ENCODE measurements at regions not wholly inside any gene's neighbourhood (a gene's known extent, or its start where the extent isn't known, plus 50 kb on each side); places are given as distances from the start of the nearest gene placed in this dataset.

DNA sequence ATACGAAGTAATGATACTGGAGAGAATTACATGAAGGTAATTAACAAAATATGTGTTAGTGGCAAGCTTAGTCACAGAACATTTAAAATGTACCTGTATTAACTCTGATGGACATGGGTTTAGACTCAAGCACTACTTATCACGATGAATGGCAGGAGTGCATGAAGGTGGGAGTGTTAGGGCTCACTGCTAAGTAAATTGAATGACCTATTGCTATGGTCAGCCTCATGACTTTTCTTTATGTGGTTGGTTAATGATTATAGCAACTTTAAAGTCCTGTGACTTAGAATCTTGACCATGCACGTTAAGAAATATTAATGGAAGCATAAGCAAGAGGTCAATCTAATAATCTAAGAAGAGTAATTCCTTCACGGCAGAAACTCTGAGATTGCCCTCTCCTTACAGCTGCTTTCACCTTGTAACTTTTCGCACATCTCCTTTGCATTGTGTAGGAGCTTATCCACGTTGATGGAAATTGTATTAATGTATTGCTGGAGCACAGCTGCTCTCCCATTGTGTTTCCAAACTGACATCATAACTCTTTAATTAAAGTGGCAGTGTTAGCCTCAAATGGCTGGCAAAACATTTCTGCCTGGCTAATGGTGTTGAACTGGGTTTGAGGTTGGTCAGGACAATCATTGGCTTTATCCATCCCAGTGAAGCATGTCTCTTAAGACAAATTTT is 114.5 kb downstream of the RXFP2 start:
- DNase-seq, result no peak

DNA sequence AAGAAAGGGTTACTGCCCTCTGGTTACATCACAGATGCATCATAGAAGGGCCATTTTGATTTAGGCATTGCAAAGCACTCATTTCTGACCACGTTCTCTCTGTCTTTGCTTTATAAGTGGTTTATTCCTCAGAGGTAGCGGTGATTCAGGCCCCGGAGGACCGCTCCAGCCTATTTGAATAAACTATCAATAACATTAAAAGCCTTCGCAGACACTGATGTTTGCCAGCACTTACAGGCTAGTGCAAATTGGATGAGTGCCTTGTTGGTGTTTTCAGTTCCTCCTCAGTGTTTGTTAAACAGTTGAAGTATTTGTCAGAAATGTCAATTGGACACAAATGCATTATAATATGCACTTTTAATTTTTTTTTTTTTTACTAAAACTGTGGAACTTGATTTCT is 120.2 kb downstream of the RXFP2 start:
- no peak for DNase-seq

DNA sequence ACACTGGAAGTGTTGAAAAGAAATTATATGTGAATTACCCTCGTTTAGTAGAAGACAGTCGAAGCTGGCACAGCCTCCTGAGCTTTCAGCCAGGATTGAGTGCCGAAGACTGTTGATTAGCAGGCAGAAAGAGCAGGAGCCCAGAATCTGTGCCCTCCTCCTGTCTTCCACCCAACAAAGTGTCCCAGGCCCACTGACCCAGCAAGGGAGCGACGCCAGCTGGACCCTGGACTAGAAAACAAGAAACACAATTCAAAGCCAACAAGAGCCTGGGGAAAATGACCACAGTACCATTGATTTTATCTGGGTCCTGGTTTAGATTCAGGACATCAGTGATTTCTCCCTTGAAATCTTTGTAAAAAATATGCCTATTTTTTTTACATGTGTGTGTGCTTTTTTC is 120.7 kb downstream of the RXFP2 start:
- DNase-seq, result no peak

DNA sequence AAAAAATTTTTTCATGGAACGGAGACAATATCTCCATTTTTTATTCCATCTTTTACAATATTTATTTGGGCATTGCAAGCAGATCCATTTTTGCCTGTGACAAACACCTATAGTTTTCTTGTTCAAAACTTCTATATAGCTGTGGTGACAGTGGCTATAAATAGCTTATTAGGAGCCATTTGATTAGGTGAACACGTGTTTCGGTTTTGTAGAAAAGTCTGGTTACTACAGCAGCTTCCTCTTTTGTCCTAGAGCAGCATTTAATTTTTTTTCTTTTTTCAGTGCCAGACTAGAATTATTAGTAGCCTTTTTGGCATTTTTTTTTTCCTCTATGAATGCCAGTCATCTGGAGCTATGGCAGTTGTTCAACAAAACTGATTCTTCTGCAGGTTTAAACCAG is 123.5 kb downstream of the RXFP2 start:
- DNase-seq, result no peak

DNA sequence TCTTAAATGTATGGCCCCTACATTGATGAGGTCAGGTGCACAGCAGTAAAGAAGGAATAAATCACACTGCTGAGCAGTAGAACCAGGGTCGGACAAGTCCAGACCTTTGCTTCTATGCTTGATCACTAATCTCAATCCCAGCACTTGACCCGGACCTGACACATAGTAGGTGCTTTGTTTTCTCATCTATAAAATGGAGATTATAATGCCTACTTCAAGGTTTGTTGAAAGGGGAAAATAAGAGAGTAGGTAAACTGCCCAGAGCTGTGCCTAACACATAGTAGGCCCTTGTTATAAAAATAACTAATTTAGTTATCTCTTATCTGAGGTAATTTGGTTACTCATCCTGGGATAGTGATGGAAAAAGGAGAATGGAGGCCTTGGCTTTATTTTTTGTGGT is 125.0 kb downstream of the RXFP2 start:
- no peak for DNase-seq

DNA sequence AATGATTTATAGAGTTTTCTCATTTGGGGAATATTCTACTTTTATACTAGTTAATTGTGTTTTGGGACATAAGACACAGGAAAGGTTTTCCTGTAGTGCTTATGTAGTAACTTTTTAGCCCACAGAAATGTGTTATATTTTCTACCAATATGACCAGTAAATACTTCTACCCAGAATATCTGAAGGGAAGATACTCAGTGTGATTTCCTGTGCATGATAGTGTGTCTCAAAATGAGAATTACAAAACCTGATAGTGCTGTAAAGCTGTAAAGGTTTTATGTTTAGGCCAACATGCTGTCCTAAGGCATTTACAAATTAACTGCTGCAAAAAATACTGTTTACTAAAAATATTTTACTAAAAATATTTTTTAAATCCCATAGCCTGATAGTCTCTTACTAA is 126.8 kb downstream of the RXFP2 start:
- DNase-seq, result no peak

DNA sequence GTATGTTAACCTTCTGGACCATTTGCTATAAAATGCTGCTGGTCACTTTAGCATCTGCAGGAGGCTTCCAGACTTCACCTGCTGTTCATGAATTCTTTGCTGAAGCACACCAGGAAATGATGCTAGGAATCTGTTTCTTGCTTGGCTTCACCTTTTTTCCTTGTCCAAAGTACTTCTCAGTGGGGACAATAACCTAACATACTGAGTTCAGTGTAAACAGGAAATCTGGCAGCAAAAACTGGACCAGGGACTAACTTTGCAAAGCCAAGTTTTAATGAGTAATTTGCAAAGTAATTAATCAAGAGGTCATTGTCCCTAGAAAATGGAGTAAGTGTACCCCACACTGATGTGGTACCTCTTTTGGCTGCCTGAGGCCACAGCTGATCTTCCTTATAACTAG is 128.4 kb downstream of the RXFP2 start:
- DNase-seq, result no peak

DNA sequence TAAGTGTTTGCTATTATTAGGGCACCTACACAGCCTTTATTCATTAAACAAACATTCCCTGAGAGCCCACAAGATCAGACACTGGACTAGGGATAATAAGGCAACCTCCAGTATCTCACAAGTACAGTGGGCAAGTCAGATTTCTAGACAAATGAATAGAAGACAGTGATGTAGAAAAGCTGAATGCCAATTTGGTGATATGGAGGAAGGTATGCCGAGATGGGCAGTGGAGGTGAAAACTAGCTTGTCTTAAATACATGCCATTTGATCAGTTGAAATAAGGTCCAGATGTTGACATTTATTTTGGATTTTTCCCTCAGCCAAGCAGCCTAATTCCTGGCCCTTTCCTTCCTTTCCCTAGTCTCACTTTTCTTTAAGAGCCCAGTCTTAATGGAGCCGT is 130.3 kb downstream of the RXFP2 start:
- DNase-seq, result no peak

DNA sequence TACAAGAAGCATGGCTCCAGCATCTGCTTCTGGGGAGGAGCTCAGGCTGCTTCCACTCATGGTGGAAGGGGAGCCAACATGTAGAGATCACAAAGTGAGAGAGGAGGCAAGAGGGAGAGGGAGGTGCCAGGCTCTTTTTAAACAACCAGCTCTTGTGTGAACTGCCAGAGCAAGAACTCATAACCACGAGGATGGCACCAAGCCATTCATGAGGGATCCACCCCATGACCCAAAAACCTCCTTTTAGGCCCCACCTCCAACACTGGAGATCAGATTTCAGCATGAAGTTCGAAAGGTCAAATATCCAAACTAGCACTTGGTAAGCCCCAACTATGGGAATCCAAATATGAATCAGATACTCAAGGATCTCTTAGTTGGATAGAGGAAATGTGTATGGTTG is 131.2 kb downstream of the RXFP2 start:
- no peak for DNase-seq

DNA sequence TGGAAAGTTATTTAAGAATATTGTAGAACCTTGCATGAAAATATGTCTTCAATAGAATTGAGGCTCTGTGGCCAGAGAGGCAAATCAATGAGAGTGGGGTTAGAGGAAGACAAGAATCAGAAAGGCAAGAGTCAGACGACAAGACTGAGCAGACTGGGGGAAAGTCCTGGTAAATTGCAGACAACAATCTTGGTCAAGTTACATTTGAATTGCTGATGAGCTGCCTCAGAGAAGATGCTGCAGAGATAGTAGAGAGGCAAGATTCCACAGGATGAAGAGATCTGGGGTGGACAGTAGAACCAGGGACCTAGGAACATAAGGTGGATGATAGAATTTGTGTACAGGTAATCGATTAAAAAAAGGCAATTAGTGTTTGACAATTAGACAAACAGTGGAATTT is 133.8 kb downstream of the RXFP2 start:
- DNase-seq, result no peak

DNA sequence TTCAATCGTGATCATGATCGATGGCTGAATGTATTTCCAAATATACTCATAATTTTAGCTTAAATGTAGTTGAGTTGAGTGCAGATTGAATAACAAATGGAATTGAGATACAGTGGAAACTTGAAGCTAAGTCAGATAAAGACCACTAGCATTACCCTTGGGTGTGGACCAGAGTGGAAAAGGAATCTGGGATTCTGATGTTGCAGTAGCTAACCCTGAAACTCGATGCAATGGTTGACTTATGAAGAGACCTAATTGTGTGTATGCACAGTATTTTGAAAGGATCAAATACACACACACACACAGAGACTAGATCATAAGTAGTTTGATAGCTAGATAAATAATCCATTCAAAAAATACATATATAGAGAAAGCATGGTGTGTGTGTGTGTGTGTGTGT is 135.8 kb downstream of the RXFP2 start:
- no peak for DNase-seq

DNA sequence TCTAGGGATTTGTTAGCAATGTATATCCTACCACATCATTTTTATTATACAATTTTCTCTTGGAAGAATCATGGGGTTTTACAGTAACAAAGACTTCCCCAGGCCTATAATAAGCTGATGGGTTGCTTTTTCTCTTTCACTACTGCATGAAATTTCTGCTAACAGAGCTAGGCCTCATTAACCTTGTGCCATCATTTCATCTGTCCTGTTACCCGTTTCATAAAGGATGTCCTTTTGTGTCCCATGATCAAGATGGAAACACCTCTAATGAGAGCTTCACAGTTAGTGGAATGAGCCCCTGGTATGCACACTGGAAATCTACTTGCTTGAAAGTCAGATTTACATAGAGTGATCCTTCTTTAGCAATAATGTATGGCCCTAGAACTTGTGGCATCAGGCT is 138.7 kb downstream of the RXFP2 start:
- no peak for DNase-seq

DNA sequence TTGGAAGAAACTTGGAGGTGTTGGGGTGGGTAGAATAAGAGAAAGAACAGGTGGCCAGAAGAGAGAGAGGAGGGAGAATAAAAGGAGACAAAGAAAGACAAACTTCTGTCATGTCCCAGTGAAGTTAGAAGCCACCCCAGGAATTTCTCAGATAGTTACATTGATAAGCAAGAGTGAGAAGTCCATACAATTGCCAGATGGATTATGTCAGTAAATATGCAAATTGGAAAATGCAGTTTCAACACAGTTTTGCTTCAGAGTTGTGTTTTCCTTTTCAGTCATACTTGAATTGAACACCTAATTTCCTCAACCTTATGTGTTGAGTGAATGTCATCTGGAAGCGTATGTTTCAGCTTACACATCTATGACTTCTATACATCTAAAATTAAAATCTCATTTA is 139.2 kb downstream of the RXFP2 start:
- no peak for DNase-seq

DNA sequence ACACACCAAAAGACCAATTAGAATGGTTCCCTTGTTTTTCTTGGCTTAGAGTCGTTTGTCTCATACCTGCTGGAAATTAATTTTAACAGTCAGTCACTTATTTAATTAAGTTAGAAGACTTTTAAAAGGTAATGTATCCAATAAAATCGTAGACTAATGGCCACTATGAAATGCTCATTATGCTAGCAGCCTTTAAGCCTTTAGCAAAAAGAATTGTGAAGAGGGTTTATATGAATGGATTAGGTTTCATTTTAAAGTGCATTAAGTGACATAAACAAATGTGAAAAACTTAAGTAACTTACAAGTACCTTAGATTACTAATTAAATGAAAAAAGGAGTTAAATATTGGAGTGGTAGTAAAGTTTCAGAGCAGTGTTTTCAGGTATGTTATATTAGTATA is 139.6 kb downstream of the RXFP2 start:
- DNase-seq, result no peak

DNA sequence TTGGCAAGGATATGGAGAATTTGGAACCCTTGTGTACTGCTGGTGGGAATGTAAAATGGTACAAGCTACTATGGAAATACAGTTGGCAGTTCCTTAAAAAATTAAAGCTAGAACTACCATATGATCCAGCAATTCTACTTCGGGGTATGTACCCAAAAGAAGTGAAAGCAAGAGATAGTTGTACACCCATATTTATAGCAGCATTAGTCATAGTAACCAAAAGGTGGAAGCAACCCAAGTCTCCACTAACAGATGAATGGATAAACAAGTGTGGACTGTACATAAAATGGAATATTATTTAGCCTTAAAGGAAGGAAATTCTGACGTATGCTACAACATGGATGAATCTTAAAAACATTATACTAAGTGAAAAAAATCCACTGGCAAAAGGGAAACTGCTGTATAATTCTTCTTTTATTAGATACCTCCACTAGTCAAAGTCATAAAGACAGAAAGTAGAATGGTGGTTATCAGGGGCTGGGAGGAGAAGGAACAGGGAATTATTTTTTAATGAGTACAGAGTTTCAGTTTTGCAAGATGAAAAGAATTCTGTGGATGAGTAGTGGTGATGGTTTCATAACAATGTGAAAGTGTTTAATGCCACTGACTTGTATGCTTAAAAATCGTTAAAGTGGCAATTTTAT is 141.6 kb downstream of the RXFP2 start:
- DNase-seq, result no peak

DNA sequence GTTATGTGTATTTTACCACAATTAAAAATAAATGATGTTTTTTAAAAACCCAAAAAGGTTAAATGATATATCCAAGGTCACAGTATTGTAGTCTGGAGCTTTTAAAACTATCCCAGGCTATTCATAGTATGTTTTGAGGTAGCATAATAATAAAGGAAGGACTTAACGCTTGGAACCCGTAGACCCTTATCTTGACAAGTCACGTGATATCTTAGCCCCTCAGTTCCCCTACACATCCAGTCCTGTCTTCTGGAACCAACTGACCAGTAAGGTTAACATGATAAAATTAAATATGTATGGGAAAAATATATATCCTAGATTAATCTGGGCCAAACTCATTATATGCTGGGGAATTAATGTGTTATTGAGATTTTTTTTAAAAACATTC is 142.2 kb downstream of the RXFP2 start:
- DNase-seq, result no peak

DNA sequence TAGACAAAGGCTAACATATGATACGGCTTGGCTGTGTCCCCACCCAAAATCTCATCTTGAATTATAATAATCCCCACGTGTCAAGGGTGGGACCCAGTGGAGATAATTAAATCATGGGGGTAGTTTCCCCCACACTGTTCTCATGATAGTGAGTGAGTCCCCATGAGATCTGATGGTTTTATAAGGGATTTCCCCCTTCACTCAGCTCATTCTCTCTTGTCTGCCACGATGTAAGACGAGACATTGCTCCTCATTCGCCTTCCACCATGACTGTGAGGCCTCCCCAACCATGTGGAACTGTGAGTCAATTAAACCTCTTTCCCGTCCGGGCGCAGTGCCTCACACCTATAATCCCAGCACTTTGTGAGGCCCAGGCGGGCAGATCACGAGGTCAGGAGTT is 143.5 kb downstream of the RXFP2 start:
- DNase-seq, result no peak

DNA sequence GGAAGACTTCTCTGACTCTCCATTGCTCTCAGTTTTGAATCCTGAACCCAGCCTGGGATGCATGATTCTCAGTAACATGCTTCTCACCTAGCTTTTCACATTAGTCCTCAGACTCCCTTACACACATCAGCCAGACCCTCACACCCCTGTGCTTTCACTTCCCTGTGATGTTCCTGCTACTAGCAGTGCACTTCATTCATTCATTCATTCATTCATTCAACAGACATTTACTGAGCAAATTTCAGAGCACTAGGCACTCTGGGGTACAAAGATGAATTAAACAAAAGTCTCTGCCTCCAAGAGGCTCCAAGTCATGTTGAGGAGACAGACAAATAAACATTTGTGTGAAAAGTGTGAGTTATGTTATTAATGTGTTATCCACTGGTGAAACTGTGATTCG is 145.2 kb downstream of the RXFP2 start:
- DNase-seq, result no peak

DNA sequence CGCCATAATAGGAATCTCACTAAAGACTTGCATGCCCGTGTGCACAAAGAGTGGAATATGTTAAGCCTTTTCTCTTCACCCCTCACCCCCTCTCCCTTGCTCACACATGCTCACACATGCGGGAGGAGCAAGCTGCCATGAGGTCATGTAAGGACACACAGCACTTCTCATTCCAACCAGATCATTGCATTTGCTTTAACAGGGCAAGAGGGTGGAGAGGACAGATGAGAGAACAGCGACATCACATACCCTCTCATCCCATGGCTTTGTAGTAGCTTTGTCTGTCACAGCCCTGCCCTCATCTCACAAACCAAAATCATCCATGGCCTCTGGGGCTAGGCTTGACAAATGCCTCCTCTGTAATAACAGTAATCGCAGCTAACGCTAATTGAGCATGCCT is 145.6 kb upstream of the FRY start:
- DNase-seq, result no peak

DNA sequence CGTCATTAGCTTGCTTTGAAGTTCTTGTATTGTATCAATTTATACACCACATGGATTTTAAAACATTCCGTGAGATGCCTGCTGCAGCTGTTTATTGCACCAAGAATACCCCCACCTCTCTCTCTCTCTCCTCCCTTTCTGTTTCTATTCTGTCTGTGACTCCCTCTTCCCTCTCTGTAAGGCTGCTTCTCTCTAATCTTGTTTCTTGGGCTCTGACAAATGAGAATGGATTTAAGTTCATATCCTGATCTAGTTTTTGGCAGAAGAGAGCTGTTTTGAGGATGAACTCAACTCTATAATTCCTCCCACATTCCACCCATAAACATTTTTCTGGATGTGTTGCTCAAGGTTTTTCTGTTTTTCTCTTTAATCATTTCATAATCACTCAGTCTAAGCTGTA is 144.3 kb upstream of the FRY start:
- DNase-seq, result no peak

DNA sequence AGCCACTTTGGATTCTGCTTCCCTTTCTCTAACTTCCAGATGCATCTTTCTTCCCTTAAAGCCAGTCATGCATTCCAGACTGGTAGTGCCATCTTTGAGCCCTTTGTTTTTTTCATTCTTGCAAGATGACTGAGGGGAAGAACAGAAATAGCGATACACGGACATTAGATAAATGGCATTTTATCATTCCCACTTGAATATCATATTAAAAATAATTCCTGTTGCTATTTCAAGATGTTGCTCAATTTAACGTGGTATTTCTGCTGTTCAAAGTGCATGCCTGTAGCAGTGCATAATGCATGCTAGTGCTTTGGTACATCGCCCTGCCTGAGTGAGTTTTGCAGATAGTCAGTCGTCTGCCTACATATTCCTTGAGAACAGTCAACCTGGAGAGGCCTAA is 140.6 kb upstream of the FRY start:
- no peak for DNase-seq

DNA sequence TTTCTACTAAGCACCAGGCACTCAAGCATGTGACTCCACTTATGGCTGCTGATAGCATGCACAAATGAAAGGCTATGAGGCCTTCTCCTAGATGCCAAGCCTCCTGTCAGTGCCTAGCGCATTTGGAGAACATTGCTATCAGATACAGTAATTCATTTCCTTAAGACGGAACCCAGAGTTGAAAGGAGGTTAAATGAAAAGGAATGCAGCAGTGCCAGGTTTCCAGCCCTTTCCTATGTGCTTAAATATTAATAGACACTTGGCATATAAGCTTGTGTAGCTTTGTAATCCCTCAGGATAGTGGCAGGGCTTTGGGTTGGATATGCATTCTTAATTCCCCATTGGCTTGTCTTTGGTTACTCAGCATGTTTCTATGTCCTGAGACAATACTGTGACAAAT is 140.1 kb upstream of the FRY start:
- DNase-seq, result no peak

DNA sequence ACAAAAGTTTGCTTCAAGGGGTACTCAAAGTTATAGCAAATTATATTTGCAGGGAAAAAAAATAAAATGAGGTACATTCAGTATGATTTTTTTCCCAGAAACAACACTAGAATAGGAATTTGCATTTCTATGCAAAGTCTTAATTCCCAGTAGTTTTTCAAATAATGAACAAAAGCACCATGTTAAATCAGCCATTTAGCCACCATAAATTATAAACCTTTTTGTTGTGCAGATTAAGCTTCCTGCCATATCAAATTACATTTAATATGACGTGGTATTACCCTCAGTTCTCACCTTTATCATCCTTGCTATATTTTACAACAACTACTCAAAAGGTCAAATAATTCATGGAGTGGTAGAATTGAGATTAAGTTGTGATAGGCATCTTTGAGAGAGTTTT is 136.6 kb upstream of the FRY start:
- no peak for DNase-seq

DNA sequence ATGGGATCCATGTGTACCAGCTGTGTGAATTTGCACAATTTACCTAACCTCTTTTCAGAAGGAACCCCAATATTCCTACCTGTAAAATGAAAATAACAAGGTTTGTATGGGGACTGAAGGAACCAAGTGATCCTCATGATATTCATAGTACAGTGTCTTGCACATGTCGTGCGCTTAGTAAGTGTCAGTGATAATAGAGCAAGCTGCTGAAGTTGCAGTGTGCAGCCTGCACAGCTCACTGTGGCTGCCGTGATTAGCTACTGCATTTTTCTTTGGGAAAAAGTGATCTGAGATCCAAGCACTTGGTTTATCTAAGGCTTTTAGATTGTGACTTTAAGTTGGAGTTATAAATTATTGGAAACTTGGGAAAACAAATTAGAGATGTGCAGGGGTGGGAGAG is 135.9 kb upstream of the FRY start:
- no peak for DNase-seq

DNA sequence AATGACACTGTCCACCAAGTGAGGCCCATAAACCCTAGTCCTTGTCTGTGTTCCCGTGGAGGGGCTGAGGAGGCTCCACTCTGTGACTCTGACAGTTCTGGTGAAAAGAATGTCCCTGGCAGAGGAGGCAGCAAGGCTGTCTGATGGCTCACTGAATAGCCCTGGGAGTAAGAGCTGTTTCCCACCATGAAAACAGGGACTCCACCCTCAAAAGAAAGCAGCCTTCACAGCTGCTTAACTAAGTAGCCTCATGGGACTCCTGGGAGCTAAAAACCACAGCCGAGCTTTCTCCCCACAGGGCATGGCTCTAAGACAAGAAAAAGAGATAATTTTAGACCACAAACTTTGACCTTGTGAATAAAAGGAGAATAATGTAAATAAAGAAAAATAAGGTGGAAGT is 135.1 kb upstream of the FRY start:
- DNase-seq, result no peak
